ENCODE measurements at regions not wholly inside any gene's neighbourhood (a gene's known extent, or its start where the extent isn't known, plus 50 kb on each side); places are given as distances from the start of the nearest gene placed in this dataset.
"Not testable (repeated sequence)": the region's sequence is repeated elsewhere in the genome, so short reads cannot be mapped to it uniquely, and the experiment has no call there.

GRCh38 chr3:150327678-150328653 lies 80.1 kb upstream of the TSC22D2 start:
- DNase-seq, result no peak

GRCh38 chr3:150324788-150325187 lies 83.3 kb upstream of the TSC22D2 start:
- no peak for DNase-seq

- no peak for DNase-seq
These were observed 83.9 kb upstream of the TSC22D2 start for GRCh38 chr3:150324245-150324644.

GRCh38 chr3:150323770-150324169 lies 84.3 kb upstream of the TSC22D2 start:
- no peak for DNase-seq

GRCh38 chr3:150323091-150323490 lies 85.0 kb upstream of the TSC22D2 start:
- not testable (repeated sequence) for DNase-seq

GRCh38 chr3:150320971-150321370 lies 87.1 kb upstream of the TSC22D2 start:
- not testable (repeated sequence) for DNase-seq

- no peak for DNase-seq
These were observed 88.2 kb upstream of the TSC22D2 start for GRCh38 chr3:150319900-150320299.

- no peak for DNase-seq
These were observed 90.6 kb upstream of the TSC22D2 start for GRCh38 chr3:150317469-150317868.

- peak; percentile 37 for DNase-seq
These were observed 92.4 kb upstream of the TSC22D2 start for GRCh38 chr3:150315721-150316120.

GRCh38 chr3:150314248-150315004 lies 93.7 kb upstream of the TSC22D2 start:
- DNase-seq, result no peak

GRCh38 chr3:150312018-150312657 lies 96.0 kb upstream of the TSC22D2 start:
- DNase-seq, result no peak

GRCh38 chr3:150311156-150311555 lies 96.9 kb upstream of the TSC22D2 start:
- DNase-seq, result no peak

GRCh38 chr3:150309557-150309956 lies 98.5 kb upstream of the TSC22D2 start:
- no peak for DNase-seq

GRCh38 chr3:150309257-150309542 lies 98.9 kb upstream of the TSC22D2 start:
- DNase-seq, result no peak

- no peak for DNase-seq
These were observed 99.4 kb upstream of the TSC22D2 start for GRCh38 chr3:150308481-150309256.

- no peak for DNase-seq
These were observed 100.1 kb upstream of the TSC22D2 start for GRCh38 chr3:150308037-150308319.

GRCh38 chr3:150307311-150308036 lies 100.6 kb upstream of the TSC22D2 start:
- no peak for DNase-seq

- no peak for DNase-seq
These were observed 101.2 kb upstream of the TSC22D2 start for GRCh38 chr3:150306906-150307305.

- no peak for DNase-seq
These were observed 102.0 kb upstream of the TSC22D2 start for GRCh38 chr3:150306083-150306482.

- DNase-seq, result no peak
These were observed 104.3 kb upstream of the TSC22D2 start for GRCh38 chr3:150303768-150304167.

- DNase-seq, result no peak
These were observed 105.9 kb upstream of the TSC22D2 start for GRCh38 chr3:150302246-150302645.

GRCh38 chr3:150300852-150301517 lies 107.1 kb upstream of the TSC22D2 start:
- DNase-seq, result no peak

All from NCI-H524 treated with DMSO at 0.1 percent for 48 hours (cell line).